ENCODE measurements at regions not wholly inside any gene's neighbourhood (a gene's known extent, or its start where the extent isn't known, plus 50 kb on each side); places are given as distances from the start of the nearest gene placed in this dataset.

DNA sequence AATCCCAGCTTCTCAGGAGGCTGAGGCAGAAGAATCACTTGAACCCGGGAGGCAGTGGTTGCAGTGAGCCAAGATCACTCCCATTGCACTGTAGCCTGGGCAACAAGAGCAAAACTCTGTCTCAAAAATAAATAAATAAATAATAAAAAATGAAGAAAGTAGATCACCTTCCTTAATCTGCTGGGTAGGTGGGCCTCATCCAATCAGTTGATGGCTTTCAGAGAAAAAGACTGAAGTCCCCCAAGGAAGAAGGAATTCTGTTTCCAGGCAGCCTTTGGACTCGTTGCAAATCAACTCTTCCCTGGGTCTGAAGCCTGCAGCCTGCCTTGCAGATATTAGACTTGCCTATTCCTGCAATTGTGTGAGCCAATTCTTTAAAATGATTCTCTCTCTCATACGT, 136.5 kb downstream of the TFCP2L1 start:
- ChIA-PET CTCF (no interaction called here), POLR2A (no interaction called here)
- TF ChIP-seq, protein P1, sequence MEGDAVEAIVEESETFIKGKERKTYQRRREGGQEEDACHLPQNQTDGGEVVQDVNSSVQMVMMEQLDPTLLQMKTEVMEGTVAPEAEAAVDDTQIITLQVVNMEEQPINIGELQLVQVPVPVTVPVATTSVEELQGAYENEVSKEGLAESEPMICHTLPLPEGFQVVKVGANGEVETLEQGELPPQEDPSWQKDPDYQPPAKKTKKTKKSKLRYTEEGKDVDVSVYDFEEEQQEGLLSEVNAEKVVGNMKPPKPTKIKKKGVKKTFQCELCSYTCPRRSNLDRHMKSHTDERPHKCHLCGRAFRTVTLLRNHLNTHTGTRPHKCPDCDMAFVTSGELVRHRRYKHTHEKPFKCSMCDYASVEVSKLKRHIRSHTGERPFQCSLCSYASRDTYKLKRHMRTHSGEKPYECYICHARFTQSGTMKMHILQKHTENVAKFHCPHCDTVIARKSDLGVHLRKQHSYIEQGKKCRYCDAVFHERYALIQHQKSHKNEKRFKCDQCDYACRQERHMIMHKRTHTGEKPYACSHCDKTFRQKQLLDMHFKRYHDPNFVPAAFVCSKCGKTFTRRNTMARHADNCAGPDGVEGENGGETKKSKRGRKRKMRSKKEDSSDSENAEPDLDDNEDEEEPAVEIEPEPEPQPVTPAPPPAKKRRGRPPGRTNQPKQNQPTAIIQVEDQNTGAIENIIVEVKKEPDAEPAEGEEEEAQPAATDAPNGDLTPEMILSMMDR (IDR thresholded peaks at IDR 0.05; ENCODE audit: low read depth, low read length): no peak
- no peak for DNase-seq (ENCODE audit: low read depth, low spot score)
- H3K27me3 ChIP-seq (ENCODE audit: control insufficient read depth, insufficient read depth, low read length): peaks cover 5% of the 10 kb centered on the region
- H3K4me3 ChIP-seq (ENCODE audit: low read depth, low read length): no peak overlapping the region
- no peak overlapping the region for H3K27ac ChIP-seq (ENCODE audit: low read depth, low read length)
- H3K9me3 ChIP-seq (ENCODE audit: control insufficient read depth, insufficient read depth, low read length): no peaks in the 10 kb centered on the region

DNA sequence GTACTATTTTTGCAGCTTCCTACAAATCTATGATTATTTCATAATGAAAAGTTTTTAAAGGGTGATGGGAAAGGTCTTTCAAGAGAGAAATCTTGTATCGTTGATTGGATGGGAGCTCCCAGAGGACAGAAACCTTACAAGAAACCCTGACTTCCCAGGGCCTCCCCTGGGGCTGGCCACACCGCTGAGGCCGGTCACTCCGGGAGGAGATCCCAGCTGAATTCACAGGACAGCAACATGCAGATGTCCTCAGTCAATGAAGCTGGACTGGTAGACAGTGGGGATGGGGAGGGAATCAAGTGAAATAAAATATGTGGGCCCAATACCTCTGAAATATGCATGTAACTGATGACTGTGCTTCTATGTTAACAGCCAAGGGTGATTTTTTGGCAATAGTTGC, 135.6 kb downstream of the TFCP2L1 start:
- Histone ChIP-seq H3K27ac (ENCODE audit: low read depth, low read length) (no peak overlapping the region), H3K4me3 (ENCODE audit: low read depth, low read length) (no peak overlapping the region), H3K9me3 (ENCODE audit: control insufficient read depth, insufficient read depth, low read length) (no peaks in the 10 kb centered on the region), H3K27me3 (ENCODE audit: control insufficient read depth, insufficient read depth, low read length) (peaks cover 3% of the 10 kb centered on the region)
- TF ChIP-seq, protein P1 (IDR thresholded peaks at IDR 0.05; ENCODE audit: low read depth, low read length): no peak
- CTCF ChIA-PET: no interaction called here
- DNase-seq (ENCODE audit: low read depth, low spot score): no peak
- POLR2A ChIA-PET: no interaction called here

DNA sequence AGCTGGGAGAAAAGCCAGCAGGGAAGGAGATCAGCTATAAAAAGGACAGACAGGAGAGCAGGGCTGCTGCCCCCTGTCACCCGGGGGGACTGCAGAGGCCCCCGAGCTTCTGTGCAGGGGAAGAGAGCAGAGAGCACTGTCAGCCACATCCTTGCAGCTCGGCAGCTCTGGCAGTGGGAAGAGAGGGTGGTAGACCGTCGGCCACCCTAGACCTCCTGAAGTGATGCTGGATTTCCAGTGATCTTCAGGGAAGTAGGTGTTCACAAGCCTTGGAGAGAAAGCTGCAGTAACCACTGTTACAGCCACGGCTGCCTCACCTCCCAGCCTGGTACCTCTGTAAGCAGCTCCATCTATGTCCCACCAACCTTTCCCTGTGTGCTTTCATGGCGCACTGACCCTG, 134.9 kb downstream of the TFCP2L1 start:
- peaks cover 5% of the 10 kb centered on the region for H3K27me3 ChIP-seq (ENCODE audit: control insufficient read depth, insufficient read depth, low read length)
- no peak overlapping the region for H3K27ac ChIP-seq (ENCODE audit: low read depth, low read length)
- ChIA-PET POLR2A (no interaction called here), CTCF (no interaction called here)
- H3K9me3 ChIP-seq (ENCODE audit: control insufficient read depth, insufficient read depth, low read length): no peaks in the 10 kb centered on the region
- TF ChIP-seq, protein P1 (IDR thresholded peaks at IDR 0.05; ENCODE audit: low read depth, low read length): no peak
- H3K4me3 ChIP-seq (ENCODE audit: low read depth, low read length): no peak overlapping the region
- no peak for DNase-seq (ENCODE audit: low read depth, low spot score)

DNA sequence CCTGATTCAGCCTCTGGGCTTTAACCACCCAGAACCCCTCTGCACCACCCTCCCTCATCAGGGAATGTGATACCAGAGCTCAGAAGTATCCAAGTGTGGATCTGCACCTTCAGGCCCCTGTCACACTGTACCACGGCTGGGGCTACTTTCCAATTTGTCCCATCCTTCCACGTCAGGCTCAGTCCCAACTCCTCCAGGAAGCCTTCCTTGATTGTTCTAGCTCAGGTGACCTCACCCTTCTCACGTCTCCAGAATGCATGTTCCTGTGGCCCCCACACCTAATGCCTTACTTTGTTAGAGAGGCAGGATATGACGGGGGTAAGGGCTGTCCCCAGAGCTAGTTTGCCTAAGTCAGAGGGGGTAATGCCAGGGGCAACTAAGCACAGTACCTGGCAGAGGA, 134.3 kb downstream of the TFCP2L1 start:
- ChIA-PET CTCF (no interaction called here), POLR2A (no interaction called here)
- Histone ChIP-seq H3K4me3 (ENCODE audit: low read depth, low read length) (no peak overlapping the region), H3K27me3 (ENCODE audit: control insufficient read depth, insufficient read depth, low read length) (peaks cover 6% of the 10 kb centered on the region), H3K27ac (ENCODE audit: low read depth, low read length) (no peak overlapping the region), H3K9me3 (ENCODE audit: control insufficient read depth, insufficient read depth, low read length) (no peaks in the 10 kb centered on the region; the same call in 1 of the 2 replicates)
- TF ChIP-seq, protein P1 (IDR thresholded peaks at IDR 0.05; ENCODE audit: low read depth, low read length): no peak
- DNase-seq (ENCODE audit: low read depth, low spot score): no peak

DNA sequence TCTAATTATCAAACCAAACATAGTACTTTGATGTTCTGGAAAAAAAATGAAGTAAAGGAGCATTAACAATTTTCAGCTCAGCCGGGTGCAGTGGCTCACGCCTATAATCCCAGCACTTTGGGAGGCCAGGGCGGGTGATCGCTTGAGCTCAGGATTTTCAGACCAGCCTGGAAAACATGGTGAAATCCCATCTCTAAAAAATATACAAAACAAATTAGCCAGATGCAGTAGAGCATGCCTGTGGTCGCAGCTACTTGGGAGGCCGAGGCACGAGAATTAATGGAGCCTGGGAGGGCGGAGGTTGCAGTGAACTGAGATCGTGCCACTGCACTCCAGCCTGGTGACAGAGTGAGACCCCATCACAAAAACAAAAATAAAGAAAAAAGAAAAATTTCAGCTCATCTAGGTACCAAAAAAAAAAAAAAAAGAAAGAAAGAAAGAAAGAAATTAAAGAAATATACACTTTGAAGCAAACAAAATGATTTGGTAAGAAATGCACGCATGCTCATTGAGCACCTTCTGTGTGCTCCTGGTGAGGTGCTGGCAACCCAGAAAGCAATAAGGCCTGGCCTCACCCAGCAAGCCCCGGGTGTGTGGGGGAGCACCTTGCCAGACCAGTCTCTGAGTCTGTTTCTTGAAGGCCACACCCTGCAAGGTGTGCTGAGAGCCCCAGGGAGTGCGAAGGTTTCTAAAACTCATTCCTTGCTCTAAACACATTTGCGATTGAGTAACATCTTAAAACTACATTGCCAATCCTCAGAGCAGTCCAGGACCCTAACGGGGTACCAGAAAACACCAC, 133.5 kb downstream of the TFCP2L1 start:
- TF ChIP-seq, protein P1 (IDR thresholded peaks at IDR 0.05; ENCODE audit: low read depth, low read length): no peak
- Histone ChIP-seq H3K4me3 (ENCODE audit: low read depth, low read length) (no peak overlapping the region), H3K9me3 (ENCODE audit: control insufficient read depth, insufficient read depth, low read length) (no peaks in the 10 kb centered on the region; the same call in 1 of the 2 replicates), H3K27ac (ENCODE audit: low read depth, low read length) (no peak overlapping the region), H3K27me3 (ENCODE audit: control insufficient read depth, insufficient read depth, low read length) (peaks cover 4% of the 10 kb centered on the region)
- POLR2A ChIA-PET: no interaction called here
- CTCF ChIA-PET: no interaction called here
- DNase-seq (ENCODE audit: low read depth, low spot score): no peak

Measured in AG04450 (cell line).